Type B pancreatic cell (in vitro differentiated cells): ENCODE measurements at regions not wholly inside any gene's neighbourhood (a gene's known extent, or its start where the extent isn't known, plus 50 kb on each side); places are given as distances from the start of the nearest gene placed in this dataset.

Experiments used
- DNase-seq: peaks from one replicate; pipeline ENCODE4 v3.0.0; 2021; ENCODE audit warnings: mixed read lengths; ENCODE audit not compliant: unreplicated experiment; ENCODE audit errors: extremely low spot score
- H3K27ac Mint-ChIP-seq: 2 replicates; pipeline ENCODE4 v1.8.0; 2021; ENCODE audit warnings: mild to moderate bottlenecking, mixed read lengths
- H3K27me3 Mint-ChIP-seq: 2 replicates; pipeline ENCODE4 v1.8.0; 2021; ENCODE audit warnings: mixed read lengths
- H3K36me3 Mint-ChIP-seq: 2 replicates; pipeline ENCODE4 v1.8.0; 2021; ENCODE audit warnings: mixed read lengths
- H3K4me1 Mint-ChIP-seq: one replicate; pipeline ENCODE4 v1.8.0; 2021; ENCODE audit warnings: mixed read lengths; ENCODE audit not compliant: unreplicated experiment
- H3K4me3 Mint-ChIP-seq: 2 replicates; pipeline ENCODE4 v1.8.0; 2021; ENCODE audit warnings: mild to moderate bottlenecking, mixed read lengths
- H3K9me3 Mint-ChIP-seq: 2 replicates; pipeline ENCODE4 v1.8.0; 2021; ENCODE audit warnings: mixed read lengths
- TF ChIP-seq, protein P1 (sequence below): fragments of 200-600 bp; sonication (generic); conservative IDR thresholded peaks from 2 replicates; pipeline ENCODE4 v1.5.0; 2021; ENCODE audit warnings: antibody characterized with exemption, mild to moderate bottlenecking

GRCh38 chr6:92132957-92133356, 1286.4 kb downstream of the EPHA7 start:
- Mint-ChIP-seq H3K27me3 (no peaks in the 10 kb centered on the region), H3K9me3 (peaks cover 8% of the 10 kb centered on the region), H3K4me1 (no peaks in the 10 kb centered on the region), H3K36me3 (no peaks in the 10 kb centered on the region), H3K27ac (no peak overlapping the region), H3K4me3 (no peak overlapping the region)
- TF ChIP-seq, protein P1, sequence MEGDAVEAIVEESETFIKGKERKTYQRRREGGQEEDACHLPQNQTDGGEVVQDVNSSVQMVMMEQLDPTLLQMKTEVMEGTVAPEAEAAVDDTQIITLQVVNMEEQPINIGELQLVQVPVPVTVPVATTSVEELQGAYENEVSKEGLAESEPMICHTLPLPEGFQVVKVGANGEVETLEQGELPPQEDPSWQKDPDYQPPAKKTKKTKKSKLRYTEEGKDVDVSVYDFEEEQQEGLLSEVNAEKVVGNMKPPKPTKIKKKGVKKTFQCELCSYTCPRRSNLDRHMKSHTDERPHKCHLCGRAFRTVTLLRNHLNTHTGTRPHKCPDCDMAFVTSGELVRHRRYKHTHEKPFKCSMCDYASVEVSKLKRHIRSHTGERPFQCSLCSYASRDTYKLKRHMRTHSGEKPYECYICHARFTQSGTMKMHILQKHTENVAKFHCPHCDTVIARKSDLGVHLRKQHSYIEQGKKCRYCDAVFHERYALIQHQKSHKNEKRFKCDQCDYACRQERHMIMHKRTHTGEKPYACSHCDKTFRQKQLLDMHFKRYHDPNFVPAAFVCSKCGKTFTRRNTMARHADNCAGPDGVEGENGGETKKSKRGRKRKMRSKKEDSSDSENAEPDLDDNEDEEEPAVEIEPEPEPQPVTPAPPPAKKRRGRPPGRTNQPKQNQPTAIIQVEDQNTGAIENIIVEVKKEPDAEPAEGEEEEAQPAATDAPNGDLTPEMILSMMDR, result no peak
- DNase-seq, result no peak

GRCh38 chr6:92132457-92132856, 1286.9 kb downstream of the EPHA7 start:
- no peaks in the 10 kb centered on the region for H3K4me1 Mint-ChIP-seq
- no peak overlapping the region for H3K4me3 Mint-ChIP-seq
- DNase-seq, result no peak

GRCh38 chr6:92130944-92131343, 1288.4 kb downstream of the EPHA7 start:
- no peak for DNase-seq
- Mint-ChIP-seq H3K4me1 (peaks cover 5% of the 10 kb centered on the region), H3K27me3 (no peaks in the 10 kb centered on the region), H3K36me3 (no peaks in the 10 kb centered on the region), H3K27ac (no peak overlapping the region), H3K4me3 (no peak overlapping the region), H3K9me3 (peaks cover 3% of the 10 kb centered on the region)
- TF ChIP-seq, protein P1, result no peak

More at GRCh38 chr6:92132457-92132856, 1286.9 kb downstream of the EPHA7 start:
- Mint-ChIP-seq H3K9me3 (peaks cover 8% of the 10 kb centered on the region), H3K27ac (no peak overlapping the region), H3K27me3 (no peaks in the 10 kb centered on the region), H3K36me3 (no peaks in the 10 kb centered on the region)
- TF ChIP-seq, protein P1, result no peak

DNA sequence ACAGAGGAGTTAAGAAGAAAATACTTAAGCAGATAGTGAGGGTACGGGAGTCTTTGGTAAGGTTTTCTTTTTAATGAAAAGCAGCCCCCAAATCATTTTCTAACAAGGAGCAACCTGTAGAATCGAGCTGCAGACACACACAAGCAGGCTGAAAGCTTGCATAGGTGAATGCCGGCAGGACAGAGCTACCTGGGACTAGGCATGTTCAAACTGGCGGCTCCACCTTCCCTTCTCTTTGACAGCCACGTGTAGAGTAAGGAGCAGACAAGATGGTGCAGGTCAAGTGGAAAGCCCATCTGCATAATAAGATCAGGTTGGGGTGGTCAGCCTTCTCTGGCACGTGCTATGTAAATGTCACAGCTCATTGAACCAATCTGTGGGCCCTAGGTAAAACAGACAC, 1292.4 kb downstream of the EPHA7 start:
- Mint-ChIP-seq H3K36me3 (no peaks in the 10 kb centered on the region), H3K27me3 (no peaks in the 10 kb centered on the region), H3K4me1 (peaks cover 18% of the 10 kb centered on the region), H3K4me3 (no peak overlapping the region), H3K27ac (no peak overlapping the region), H3K9me3 (no peaks in the 10 kb centered on the region)
- DNase-seq, result no peak
- TF ChIP-seq, protein P1, result no peak

DNA sequence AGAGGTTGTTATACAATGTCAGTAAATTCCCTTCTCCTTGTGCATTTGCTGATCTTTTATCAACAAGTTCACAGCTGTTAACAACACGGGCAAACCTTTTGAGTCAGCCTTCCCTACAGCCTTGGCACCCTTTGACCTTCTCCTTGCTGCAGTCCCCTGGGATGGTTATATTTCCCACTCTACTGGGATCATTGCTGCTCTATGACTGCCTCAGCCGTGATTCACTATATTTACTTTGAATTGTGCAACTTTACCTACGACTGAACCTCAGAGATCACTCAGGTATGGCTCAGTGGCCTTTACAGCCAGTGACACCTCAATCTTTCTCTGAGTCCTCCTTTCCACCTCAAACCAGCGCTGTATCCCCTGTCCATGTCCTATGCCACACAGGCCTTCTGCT, 1293.3 kb downstream of the EPHA7 start:
- no peaks in the 10 kb centered on the region for H3K27me3 Mint-ChIP-seq
- peaks cover 18% of the 10 kb centered on the region for H3K4me1 Mint-ChIP-seq
- no peaks in the 10 kb centered on the region for H3K9me3 Mint-ChIP-seq
- no peak for DNase-seq
- no peaks in the 10 kb centered on the region for H3K36me3 Mint-ChIP-seq
- H3K4me3 Mint-ChIP-seq, result no peak overlapping the region
- no peak overlapping the region for H3K27ac Mint-ChIP-seq
- TF ChIP-seq, protein P1, result no peak

GRCh38 chr6:92125681-92126080, 1293.7 kb downstream of the EPHA7 start:
- no peak overlapping the region for H3K27ac Mint-ChIP-seq
- no peaks in the 10 kb centered on the region for H3K36me3 Mint-ChIP-seq
- H3K9me3 Mint-ChIP-seq, result no peaks in the 10 kb centered on the region
- DNase-seq, result no peak
- TF ChIP-seq, protein P1, result no peak
- no peaks in the 10 kb centered on the region for H3K27me3 Mint-ChIP-seq
- H3K4me1 Mint-ChIP-seq, result peaks cover 18% of the 10 kb centered on the region
- H3K4me3 Mint-ChIP-seq, result no peak overlapping the region
